SJSA1 (cell line): ENCODE measurements at regions not wholly inside any gene's neighbourhood (a gene's known extent, or its start where the extent isn't known, plus 50 kb on each side); places are given as distances from the start of the nearest gene placed in this dataset.

Source experiments
- DNase-seq, 2 experiments: peaks; one replicate each; pipeline ENCODE4 v3.0.0-alpha.2; 2015 to 2020; ENCODE audit warnings: low spot score in 2 of 2, low read depth in 1 of 2
- H3K27ac ChIP-seq: fragments of 250-450 bp; sonication (Bioruptor Pico); 2 replicates; pipeline ENCODE4 v1.5.1; 2020; ENCODE audit warnings: mild to moderate bottlenecking, moderate library complexity
- H3K27me3 ChIP-seq: fragments of 250-450 bp; sonication (Bioruptor Pico); replicated peaks from 2 replicates; pipeline ENCODE4 v1.5.1; 2020; ENCODE audit warnings: mild to moderate bottlenecking, moderate library complexity
- H3K36me3 ChIP-seq: fragments of 250-450 bp; sonication (Bioruptor Pico); 2 replicates; pipeline ENCODE4 v1.5.1; 2020; ENCODE audit warnings: mild to moderate bottlenecking
- H3K4me1 ChIP-seq: fragments of 250-450 bp; sonication (Bioruptor Pico); replicated peaks from 2 replicates; pipeline ENCODE4 v1.6.1; 2021; ENCODE audit warnings: mild to moderate bottlenecking
- H3K4me3 ChIP-seq: fragments of 250-450 bp; sonication (Bioruptor Pico); 2 replicates; pipeline ENCODE4 v1.5.1; 2020; ENCODE audit warnings: mild to moderate bottlenecking
- H3K9me3 ChIP-seq: fragments of 250-450 bp; sonication (Bioruptor Pico); replicated peaks from 2 replicates; pipeline ENCODE4 v1.5.1; 2020; ENCODE audit warnings: mild to moderate bottlenecking

DNA sequence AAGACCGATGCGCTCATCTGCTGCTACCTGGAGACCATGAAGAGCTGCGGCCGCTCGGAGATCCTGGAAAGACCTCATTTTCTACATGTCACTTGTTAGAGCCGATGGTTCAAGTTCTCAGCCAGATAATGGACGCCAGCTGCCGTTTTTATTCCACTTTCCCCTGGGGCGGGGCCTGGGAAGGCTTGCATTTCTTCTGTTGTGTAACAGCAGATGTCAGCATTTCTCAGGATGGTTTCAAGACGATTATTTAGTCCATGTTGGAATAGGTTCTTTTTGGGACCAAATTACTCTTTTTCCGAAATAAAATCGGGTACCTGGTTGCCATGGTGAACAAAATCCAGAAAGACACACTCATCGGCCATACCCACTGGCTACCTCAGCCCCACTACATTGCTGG, 1418.3 kb downstream of the CDH11 start:
- Histone ChIP-seq H3K36me3 (no peaks in the 10 kb centered on the region), H3K27me3 (no peaks in the 10 kb centered on the region), H3K4me3 (no peak overlapping the region), H3K4me1 (no peaks in the 10 kb centered on the region), H3K27ac (no peak overlapping the region), H3K9me3 (no peaks in the 10 kb centered on the region)
- DNase-seq = no peak

DNA sequence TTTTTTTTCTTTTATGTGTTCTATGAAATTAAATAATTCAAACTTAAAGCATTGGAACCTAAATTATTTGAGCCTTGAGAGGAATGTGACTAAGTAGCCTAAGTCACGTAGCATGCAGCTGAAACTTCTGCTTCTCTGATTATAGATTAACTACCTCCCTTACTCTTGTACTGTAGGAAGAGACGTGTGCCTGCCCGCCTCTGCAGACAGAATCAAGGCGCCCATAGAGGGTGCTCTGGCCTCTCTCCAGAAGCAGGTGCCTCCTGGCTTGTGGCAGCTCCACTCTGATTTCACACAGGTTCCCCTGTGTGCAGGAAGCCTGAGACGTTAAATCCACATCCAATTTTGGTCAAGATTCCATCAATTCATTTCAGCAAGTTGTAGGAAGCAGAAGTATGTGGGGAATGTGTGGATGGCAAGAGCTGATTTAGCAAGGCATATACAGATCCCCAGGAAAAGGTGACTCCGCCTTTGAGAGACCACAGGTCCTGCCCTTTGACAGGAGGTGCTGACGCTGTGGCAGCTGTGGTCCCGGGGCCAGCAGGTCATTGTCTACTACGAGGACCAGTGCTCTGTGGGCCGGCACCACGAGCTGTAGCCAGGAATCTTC, 1418.8 kb downstream of the CDH11 start:
- H3K4me3 ChIP-seq = no peak overlapping the region
- no peak for DNase-seq
- no peaks in the 10 kb centered on the region for H3K4me1 ChIP-seq
- no peaks in the 10 kb centered on the region for H3K36me3 ChIP-seq
- no peaks in the 10 kb centered on the region for H3K9me3 ChIP-seq
- H3K27ac ChIP-seq = no peak overlapping the region
- H3K27me3 ChIP-seq = no peaks in the 10 kb centered on the region

DNA sequence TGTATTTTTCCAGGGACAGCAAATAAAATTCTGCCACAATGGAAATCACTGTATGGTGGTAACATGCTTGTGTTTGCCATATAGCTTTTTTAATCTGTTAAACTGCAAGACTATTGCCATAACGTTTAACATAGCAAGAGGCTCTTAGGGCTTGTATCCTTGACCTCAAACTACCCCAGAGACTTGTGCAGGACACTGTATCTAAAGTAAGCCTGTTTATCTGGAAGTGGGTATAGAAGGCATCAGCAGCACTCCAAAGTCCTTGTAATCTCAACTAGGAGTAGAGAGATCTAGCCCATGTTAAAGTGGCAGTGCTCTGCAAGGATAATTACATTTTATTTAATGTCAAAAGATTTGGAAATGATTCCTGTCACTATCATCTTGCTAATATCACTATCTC, 1424.1 kb downstream of the CDH11 start:
- Histone ChIP-seq H3K4me1 (no peaks in the 10 kb centered on the region), H3K9me3 (no peaks in the 10 kb centered on the region), H3K27me3 (no peaks in the 10 kb centered on the region), H3K27ac (no peak overlapping the region), H3K4me3 (no peak overlapping the region), H3K36me3 (no peaks in the 10 kb centered on the region)
- DNase-seq = no peak

DNA sequence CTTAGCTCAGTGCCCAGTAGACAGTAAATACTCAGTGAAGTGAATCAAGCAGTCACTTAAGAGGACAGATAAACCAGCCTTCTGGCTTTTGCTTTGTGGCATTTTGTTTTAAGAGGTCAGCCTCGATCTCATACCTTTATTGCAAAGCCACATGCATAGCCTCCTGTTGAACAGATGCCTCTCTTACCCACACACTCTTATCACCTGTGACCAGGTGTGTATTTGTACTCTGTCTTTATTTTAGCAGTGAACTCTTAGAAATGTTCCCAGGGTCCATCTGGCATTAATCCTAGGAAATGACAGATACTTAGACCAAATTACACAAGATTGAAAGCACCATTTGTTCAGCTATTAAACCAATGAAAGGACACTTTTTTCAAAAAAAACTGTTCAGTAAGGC, 1426.5 kb downstream of the CDH11 start:
- no peaks in the 10 kb centered on the region for H3K9me3 ChIP-seq
- no peaks in the 10 kb centered on the region for H3K36me3 ChIP-seq
- no peaks in the 10 kb centered on the region for H3K27me3 ChIP-seq
- no peaks in the 10 kb centered on the region for H3K4me1 ChIP-seq
- DNase-seq = no peak
- no peak overlapping the region for H3K27ac ChIP-seq
- no peak overlapping the region for H3K4me3 ChIP-seq

DNA sequence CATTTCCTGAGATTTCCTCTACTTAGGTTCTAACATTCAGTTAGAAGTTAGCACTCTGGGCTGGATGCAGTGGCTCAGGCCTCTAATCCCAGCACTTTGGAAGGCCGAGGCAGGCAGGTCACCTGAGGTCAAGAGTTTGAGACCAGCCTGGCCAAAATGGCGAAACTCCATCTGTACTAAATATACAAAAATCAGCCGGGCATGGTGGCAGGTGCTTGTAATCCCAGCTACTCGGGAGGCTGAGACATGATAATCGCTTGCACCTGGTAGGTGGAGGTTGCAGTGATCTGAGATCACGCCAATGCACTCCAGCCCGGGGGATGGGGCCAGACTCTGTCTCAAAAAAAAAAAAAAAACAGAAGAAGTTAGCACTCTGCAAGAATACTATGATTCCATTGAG, 1430.9 kb downstream of the CDH11 start:
- Histone ChIP-seq H3K4me1 (no peaks in the 10 kb centered on the region), H3K27ac (no peak overlapping the region), H3K9me3 (no peaks in the 10 kb centered on the region), H3K27me3 (no peaks in the 10 kb centered on the region), H3K4me3 (no peak overlapping the region), H3K36me3 (no peaks in the 10 kb centered on the region)
- no peak for DNase-seq

DNA sequence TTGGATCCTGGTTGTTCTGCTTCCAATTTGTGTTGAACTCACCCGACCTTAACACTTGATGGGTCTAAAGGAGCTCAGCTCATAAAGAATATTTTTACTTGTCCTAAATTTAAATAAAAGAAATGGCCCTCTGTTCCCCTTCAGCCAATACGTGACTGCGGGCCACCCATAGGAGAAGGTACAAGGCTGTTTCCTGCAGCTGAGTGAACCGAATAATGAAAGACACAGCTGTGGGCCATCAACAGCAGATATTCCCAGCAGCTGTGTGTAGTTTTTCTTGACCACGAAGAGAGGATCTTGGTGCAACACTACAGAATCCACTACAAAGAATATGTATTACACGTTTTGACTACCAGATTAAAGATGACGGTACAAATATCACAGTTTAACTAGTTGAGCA, 1431.6 kb downstream of the CDH11 start:
- Histone ChIP-seq H3K4me1 (no peaks in the 10 kb centered on the region), H3K36me3 (no peaks in the 10 kb centered on the region), H3K9me3 (no peaks in the 10 kb centered on the region), H3K27me3 (no peaks in the 10 kb centered on the region), H3K4me3 (no peak overlapping the region), H3K27ac (no peak overlapping the region)
- DNase-seq = no peak

DNA sequence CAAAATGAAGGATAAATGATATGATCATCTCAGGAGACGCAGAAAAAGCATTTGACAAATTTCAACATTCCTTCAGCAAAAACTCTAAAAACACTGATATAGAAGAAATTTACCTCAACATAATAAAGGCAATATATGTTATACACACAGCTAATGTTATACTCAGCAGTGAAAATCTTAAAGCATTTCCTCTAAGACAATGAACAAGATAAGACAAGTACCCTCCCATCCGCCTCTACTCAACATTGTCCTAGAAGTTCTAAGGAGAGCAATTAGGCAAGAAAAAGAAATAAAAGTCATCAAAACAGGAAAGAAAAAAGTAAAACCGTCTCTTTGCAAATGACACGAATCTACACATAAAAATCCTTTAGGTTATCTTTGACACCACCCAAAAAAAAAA, 1432.8 kb downstream of the CDH11 start:
- no peak for DNase-seq
- Histone ChIP-seq H3K27ac (no peak overlapping the region), H3K9me3 (no peaks in the 10 kb centered on the region), H3K27me3 (no peaks in the 10 kb centered on the region), H3K4me1 (no peaks in the 10 kb centered on the region), H3K36me3 (no peaks in the 10 kb centered on the region), H3K4me3 (no peak overlapping the region)

DNA sequence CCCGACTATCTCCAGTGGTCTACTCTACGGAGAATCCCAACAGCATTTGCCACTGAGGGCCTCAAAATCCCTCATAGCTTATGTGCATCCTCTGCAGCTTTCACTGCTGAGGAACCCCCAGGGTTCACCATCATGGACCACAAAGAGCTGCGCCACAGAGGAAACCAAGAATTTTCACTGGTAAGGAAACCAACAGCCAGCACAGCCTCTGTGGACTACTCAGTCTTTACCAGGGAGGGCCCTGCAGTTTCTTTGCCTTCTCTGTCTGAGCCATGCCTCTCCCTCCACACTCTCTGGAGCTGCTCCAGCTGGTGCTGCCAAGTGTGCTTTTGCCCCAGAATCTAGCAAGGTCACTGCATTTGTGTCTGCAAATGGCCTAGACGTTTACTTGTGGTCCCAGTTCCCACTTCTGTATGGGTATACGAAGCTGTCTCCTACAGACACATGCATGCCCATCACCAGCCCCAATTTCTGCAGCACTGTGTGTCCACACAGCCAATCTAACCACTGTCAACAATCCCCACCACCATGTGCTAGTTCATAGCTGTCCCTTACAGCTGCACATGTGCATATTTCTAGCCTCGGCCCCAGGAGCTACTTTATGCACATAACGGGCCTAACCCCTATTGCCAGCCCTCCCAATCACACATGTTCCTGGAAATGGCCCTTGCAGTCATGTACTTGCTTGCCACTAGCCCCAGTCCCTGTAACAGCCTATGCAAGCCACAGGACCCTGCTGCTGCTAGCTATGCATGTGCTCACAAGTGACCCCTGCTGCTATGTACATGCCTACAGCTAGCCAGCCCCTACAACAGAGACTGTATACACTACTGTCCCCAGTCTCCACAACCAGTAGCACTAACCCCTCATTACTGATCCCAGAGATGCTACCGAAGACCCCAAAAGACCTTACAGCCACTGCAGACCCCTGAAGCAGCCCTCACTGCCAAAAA, 1437.4 kb downstream of the CDH11 start:
- H3K36me3 ChIP-seq = no peaks in the 10 kb centered on the region
- H3K4me1 ChIP-seq = no peaks in the 10 kb centered on the region
- no peak for DNase-seq
- no peaks in the 10 kb centered on the region for H3K27me3 ChIP-seq
- H3K4me3 ChIP-seq = no peak overlapping the region
- H3K9me3 ChIP-seq = no peaks in the 10 kb centered on the region
- no peak overlapping the region for H3K27ac ChIP-seq

DNA sequence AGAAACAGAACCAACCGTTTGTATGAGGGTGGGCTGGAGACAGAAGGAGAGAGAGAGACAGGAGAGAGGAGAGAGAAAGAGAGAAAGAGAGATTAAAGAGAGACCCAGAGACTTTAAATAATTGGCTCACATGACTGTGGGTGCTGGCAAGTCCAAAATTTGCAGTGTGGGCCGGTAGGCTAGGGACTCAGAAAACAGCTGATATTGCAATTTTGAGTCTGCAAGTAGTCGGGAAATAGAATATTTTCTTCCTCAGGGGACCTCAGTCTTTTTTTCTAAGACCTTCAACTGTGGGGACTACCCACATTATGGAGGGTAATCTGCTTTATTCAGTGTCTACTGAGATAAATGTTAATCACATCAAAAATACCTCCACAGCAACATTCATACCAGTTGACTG, 1439.0 kb downstream of the CDH11 start:
- no peaks in the 10 kb centered on the region for H3K9me3 ChIP-seq
- no peaks in the 10 kb centered on the region for H3K27me3 ChIP-seq
- H3K4me3 ChIP-seq = no peak overlapping the region
- H3K27ac ChIP-seq = no peak overlapping the region
- DNase-seq = no peak
- no peaks in the 10 kb centered on the region for H3K36me3 ChIP-seq
- no peaks in the 10 kb centered on the region for H3K4me1 ChIP-seq

DNA sequence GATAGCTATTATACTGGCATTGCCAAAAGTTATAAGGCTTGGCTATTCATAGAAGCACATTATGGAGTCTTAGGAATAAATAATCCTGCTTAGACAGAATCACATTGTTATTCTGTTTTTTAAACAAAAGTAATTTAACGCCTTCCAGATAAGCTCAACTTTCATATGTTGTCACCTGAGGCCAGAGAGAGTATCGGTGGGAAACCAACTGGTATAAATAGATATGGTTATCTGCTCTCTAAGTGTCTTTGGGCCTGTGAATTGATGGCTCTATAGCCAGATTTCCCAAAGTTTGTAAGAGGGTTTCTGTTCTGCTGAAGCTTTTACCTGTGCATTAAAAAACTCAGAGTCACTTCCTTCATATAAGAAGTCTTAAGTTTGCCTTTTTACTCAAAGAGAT, 1449.4 kb downstream of the CDH11 start:
- Histone ChIP-seq H3K9me3 (no peaks in the 10 kb centered on the region), H3K4me3 (no peak overlapping the region), H3K27me3 (no peaks in the 10 kb centered on the region), H3K4me1 (no peaks in the 10 kb centered on the region), H3K36me3 (no peaks in the 10 kb centered on the region), H3K27ac (no peak overlapping the region)
- no peak for DNase-seq

DNA sequence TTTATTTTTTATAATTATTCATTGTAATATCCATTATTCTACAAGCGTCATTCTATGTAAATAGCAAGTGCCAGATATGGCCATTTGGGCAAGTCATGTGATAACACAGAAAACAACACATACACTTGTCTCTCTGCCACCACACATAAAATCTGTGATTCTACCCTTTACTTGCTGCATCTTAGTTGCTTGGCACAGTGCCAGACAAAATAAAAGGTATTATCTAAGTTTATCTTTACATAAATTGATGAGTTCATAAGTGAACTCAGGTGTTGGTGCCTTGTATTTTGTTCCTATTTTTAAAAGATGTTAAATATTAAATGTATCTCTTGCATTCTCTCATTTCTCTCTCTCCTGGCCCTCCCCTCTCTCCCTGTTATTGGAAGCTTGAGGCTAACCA, 1458.7 kb downstream of the CDH11 start:
- no peak for DNase-seq
- Histone ChIP-seq H3K9me3 (no peaks in the 10 kb centered on the region), H3K4me1 (no peaks in the 10 kb centered on the region), H3K27ac (no peak overlapping the region), H3K4me3 (no peak overlapping the region), H3K27me3 (no peaks in the 10 kb centered on the region), H3K36me3 (no peaks in the 10 kb centered on the region)

DNA sequence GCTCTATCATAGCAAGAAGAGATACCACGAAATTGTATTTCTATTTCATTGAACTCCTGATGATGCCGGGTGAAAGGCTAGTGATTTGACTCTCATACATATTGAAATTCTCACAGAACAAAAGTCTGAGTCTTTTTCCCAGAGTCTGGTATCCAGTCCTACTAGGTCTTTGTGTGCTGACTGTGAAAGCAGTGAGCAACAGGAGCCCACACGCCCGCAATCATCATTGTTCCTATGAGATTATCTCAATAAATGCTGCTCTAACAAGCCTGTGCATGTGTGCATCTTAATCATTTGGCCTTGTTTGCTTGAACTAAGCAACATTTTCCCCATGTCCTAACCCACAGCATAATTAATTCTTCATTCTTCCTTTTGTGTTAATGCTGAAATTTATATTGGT, 1466.0 kb downstream of the CDH11 start:
- no peak overlapping the region for H3K4me3 ChIP-seq
- no peaks in the 10 kb centered on the region for H3K9me3 ChIP-seq
- no peaks in the 10 kb centered on the region for H3K36me3 ChIP-seq

DNA sequence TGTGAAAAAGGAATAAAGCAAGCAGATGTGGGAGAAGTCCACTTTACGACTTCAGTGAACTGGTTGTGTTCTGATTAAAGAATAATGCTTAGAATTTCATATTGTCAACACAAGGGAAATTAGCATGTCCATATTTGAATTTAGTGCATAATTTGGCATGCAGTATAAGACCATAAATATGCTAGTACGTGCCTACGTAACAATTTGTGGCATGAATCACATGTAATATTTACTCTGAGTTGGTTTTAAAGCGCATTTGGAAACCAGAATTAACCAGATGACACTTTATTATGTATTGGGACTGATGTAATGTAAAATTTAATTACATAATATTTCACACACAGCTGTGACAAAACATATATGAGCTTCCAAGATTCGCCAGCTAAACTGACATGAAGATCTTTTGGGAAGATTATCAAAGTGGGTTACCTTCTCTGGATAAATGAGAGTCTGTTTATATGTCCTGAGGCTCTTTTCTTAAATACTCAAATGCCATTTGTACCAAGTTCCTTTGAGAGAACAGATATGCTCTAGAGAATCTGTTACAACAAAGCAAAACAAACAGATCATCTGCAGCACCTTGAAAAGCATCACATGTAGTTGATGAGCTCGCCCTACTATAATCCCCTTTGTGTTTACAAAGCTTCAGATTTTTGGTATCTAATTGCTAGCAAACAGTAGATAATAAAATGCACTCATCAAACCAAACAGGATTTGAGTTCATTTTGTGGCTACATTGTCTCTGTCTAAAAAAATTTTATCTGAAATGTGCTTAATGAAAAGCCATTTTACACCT, 1468.6 kb downstream of the CDH11 start:
- Histone ChIP-seq H3K36me3 (no peaks in the 10 kb centered on the region), H3K4me3 (no peak overlapping the region), H3K27me3 (no peaks in the 10 kb centered on the region), H3K9me3 (no peaks in the 10 kb centered on the region), H3K27ac (no peak overlapping the region), H3K4me1 (no peaks in the 10 kb centered on the region)
- no peak for DNase-seq

More for the DNA sequence above, 1466.0 kb downstream of the CDH11 start:
- Histone ChIP-seq H3K27me3 (no peaks in the 10 kb centered on the region), H3K27ac (no peak overlapping the region), H3K4me1 (no peaks in the 10 kb centered on the region)
- DNase-seq = no peak

DNA sequence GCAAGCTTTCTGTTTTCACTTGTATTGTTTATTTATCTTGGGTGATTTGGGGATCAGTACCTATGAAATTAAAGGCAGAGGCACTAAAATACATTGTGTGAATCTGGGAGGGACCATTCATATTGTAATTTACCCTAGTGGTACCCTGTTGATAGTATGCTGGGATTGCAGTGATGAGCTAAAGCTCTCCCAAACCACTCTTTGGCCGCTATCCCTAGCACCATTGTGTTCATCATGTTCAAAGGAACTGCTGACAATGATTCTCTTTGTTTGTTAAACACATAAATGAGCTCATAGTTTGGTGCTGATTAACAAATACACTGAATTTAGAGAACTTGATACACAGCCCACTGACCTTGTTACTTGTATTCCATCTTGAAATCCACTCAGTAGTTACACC, 1469.8 kb downstream of the CDH11 start:
- Histone ChIP-seq H3K27me3 (no peaks in the 10 kb centered on the region), H3K36me3 (no peaks in the 10 kb centered on the region), H3K9me3 (no peaks in the 10 kb centered on the region), H3K27ac (no peak overlapping the region), H3K4me3 (no peak overlapping the region), H3K4me1 (no peaks in the 10 kb centered on the region)
- DNase-seq = no peak
